Endothelial cell of umbilical vein (primary cell): ENCODE measurements at regions not wholly inside any gene's neighbourhood (a gene's known extent, or its start where the extent isn't known, plus 50 kb on each side); places are given as distances from the start of the nearest gene placed in this dataset.

Source experiments
- BruUV-seq: library from RNA; stranded (reverse); fragments of 400-500 nt; replicated peaks from 2 replicates; lab custom pipeline; 2021; lab: Mats Ljungman, UMichigan
- CTCF ChIA-PET: fragments of 300-600, 350-600 bp; sonication (Branson Sonifier 250); formaldehyde crosslinking; loops from one replicate; lab custom pipeline; 2021; ENCODE audit warnings: antibody characterized with exemption, inconsistent platforms; lab: Charles Lee
- POLR2A ChIA-PET: fragments of 300-600, 350-600 bp; sonication (Branson Sonifier 250); formaldehyde crosslinking; loops from one replicate; lab custom pipeline; 2021; ENCODE audit warnings: antibody characterized with exemption, inconsistent platforms; lab: Charles Lee
- DNase-seq: peaks from one replicate; pipeline ENCODE4 v3.0.0-alpha.2; 2011; ENCODE audit warnings: low read depth, low spot score
- FAIRE-seq: peaks from 2 replicates; lab custom pipeline; 2011; peaks lifted over from hg19 to GRCh38; lab: Jason Lieb, UNC
- H2AFZ ChIP-seq: 2 replicates; pipeline ENCODE4 v1.6.0; 2012; ENCODE audit warnings: low read depth, low read length, control low read depth, inconsistent platforms
- H3K27ac ChIP-seq: 2 replicates; pipeline ENCODE4 v1.5.1; 2011; ENCODE audit warnings: low read depth, mild to moderate bottlenecking, control low read depth, low read length, moderate library complexity; ENCODE audit not compliant: insufficient read depth
- H3K27me3 ChIP-seq, 2 experiments: 2 replicates each; pipeline versions ENCODE4 v1.6.0 to v1.6.1; 2011; ENCODE audit warnings: low read length in 2 of 2, mixed read lengths in 1 of 2; ENCODE audit not compliant: control insufficient read depth in 2 of 2, insufficient read depth in 2 of 2
- H3K36me3 ChIP-seq, 2 experiments: 2 replicates in 1 of 2; 3 replicates in 1 of 2; pipeline ENCODE4 v1.5.1; 2011; ENCODE audit warnings: low read length in 2 of 2, mild to moderate bottlenecking in 1 of 2, moderate library complexity in 1 of 2; ENCODE audit not compliant: control insufficient read depth in 2 of 2, insufficient read depth in 2 of 2; ENCODE audit errors: extremely low read depth in 1 of 2
- H3K4me1 ChIP-seq: 3 replicates; pipeline ENCODE4 v1.5.1; 2011; ENCODE audit warnings: mild to moderate bottlenecking, low read length; ENCODE audit not compliant: control insufficient read depth, insufficient read depth; ENCODE audit errors: extremely low read depth
- H3K4me2 ChIP-seq: 2 replicates; pipeline ENCODE4 v1.6.1; 2011; ENCODE audit warnings: low read length, control low read depth, mixed read lengths; ENCODE audit not compliant: insufficient read depth
- H3K4me3 ChIP-seq, 3 experiments: fragments of 200-600 bp in 1 of 3; sonication (generic), shearing (Covaris generic) in 1 of 3; replicated peaks in 1 of 3; 2 replicates each; pipeline ENCODE4 v1.5.1; 2011 to 2016; ENCODE audit warnings: control low read depth in 3 of 3, low read length in 3 of 3, mild to moderate bottlenecking in 2 of 3, inconsistent platforms in 1 of 3, low read depth in 1 of 3, moderate library complexity in 1 of 3; ENCODE audit not compliant: insufficient read depth in 1 of 3
- H3K79me2 ChIP-seq: 2 replicates; pipeline ENCODE4 v1.6.0; 2012; ENCODE audit warnings: low read length, inconsistent platforms; ENCODE audit not compliant: control insufficient read depth, insufficient read depth
- H3K9ac ChIP-seq: replicated peaks from 2 replicates; pipeline ENCODE3; 2011; ENCODE audit warnings: low read length, control low read depth; ENCODE audit not compliant: insufficient read depth; ENCODE audit errors: extremely low read depth
- H3K9me1 ChIP-seq: replicated peaks from 3 replicates; pipeline ENCODE4 v1.6.0; 2011; ENCODE audit warnings: mild to moderate bottlenecking, low read length; ENCODE audit not compliant: control insufficient read depth, insufficient read depth; ENCODE audit errors: extremely low read depth
- H3K9me3 ChIP-seq: replicated peaks from 2 replicates; pipeline ENCODE4 v1.5.1; 2012; ENCODE audit warnings: low read length, inconsistent platforms; ENCODE audit not compliant: control insufficient read depth, insufficient read depth
- H4K20me1 ChIP-seq: replicated peaks from 2 replicates; pipeline ENCODE3; 2011; ENCODE audit warnings: mild to moderate bottlenecking, low read length; ENCODE audit not compliant: control insufficient read depth, insufficient read depth; ENCODE audit errors: extremely low read depth
- GATA2 ChIP-seq: IDR thresholded peaks from 2 replicates; pipeline ENCODE4 v1.7.0; 2011; ENCODE audit warnings: low read depth, mild to moderate bottlenecking, moderate library complexity, mixed read lengths, low read length; ENCODE audit not compliant: insufficient read length, insufficient read depth
- POLR2A ChIP-seq: IDR thresholded peaks from 2 replicates; pipeline ENCODE4 v1.6.1; 2012; ENCODE audit warnings: low read depth, mild to moderate bottlenecking, control low read depth, low read length
- dilution Hi-C: fragments of 300-500 bp; cut with MboI; formaldehyde crosslinking; loops from one replicate; pipeline ENCODE4 v1.15.0; 2019; ENCODE audit warnings: low sequenced_read_pairs; ENCODE audit not compliant: extremely low pct_ligation_motif_present
- intact Hi-C: fragments of 100-400 bp; cut with micrococcal nuclease; formaldehyde crosslinking; loops from one replicate; pipeline ENCODE4 v1.10.0; 2022
- TF ChIP-seq, protein P1 (sequence below), 2 donors: IDR thresholded peaks; 1 replicate in 1 of 2; 2 replicates in 1 of 2; pipeline ENCODE4 v1.5.1; 2011; ENCODE audit warnings: low read length in 2 of 2, mild to moderate bottlenecking in 2 of 2, moderate library complexity in 2 of 2, control low read depth in 1 of 2, inconsistent platforms in 1 of 2, low read depth in 1 of 2; ENCODE audit not compliant: insufficient read depth in 1 of 2; ENCODE audit errors: extremely low read depth in 1 of 2

DNA sequence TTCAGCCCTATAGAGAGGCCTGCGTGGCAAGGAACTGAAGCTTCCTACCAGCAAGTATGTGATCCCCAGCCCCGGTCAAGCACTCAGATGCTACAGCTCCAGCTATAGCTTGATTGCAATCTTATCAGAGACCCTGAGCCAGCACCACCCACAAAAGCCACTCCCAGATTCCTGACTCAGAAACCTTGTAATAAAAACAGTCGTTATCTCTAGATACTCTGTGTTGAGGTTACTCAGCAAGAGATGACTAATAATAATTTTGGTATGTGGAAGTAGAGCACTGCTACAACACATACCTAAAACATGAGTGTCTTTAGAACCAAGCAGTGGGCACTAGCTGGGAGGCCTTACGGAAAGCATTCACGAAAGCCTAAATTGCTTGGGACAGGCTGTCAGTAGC is 216.9 kb downstream of the UXS1 start:
- no peak for FAIRE-seq
- intact Hi-C loops = no loop called here

DNA sequence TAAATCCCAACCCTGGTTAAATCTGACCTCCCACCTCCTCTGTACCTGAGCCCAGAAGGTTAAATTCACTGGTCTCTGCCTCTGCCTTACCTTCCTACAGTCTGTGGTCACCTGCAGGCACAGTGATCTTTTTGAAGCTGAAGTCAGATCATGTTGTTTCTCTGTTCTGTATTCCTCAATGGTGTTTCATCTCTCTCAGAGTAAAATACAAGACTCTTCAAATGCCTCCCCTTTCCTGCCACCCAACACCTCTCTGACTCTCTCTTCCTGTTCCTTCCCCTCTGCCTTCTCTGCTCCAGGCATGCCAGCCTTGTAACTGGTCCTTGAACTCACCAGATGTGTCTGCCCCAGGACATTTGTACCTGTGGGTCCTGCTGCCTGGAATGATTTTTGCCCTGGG is 219.3 kb downstream of the UXS1 start:
- Histone ChIP-seq H3K36me3 (no peaks in the 10 kb centered on the region), H3K4me2 (no peak overlapping the region), H3K9ac (no peak overlapping the region), H3K27me3 (no peaks in the 10 kb centered on the region), H3K4me1 (no peaks in the 10 kb centered on the region), H4K20me1 (no peaks in the 10 kb centered on the region), H3K9me3 (peaks cover 3% of the 10 kb centered on the region), H2AFZ (no peak overlapping the region), H3K79me2 (no peaks in the 10 kb centered on the region), H3K9me1 (no peaks in the 10 kb centered on the region), H3K27ac (no peak overlapping the region), H3K4me3 (no peak overlapping the region)
- DNase-seq (no peak), FAIRE-seq (no peak)
- intact Hi-C loops = no loop called here
- POLR2A ChIA-PET = no interaction called here
- TF ChIP-seq, protein P1, sequence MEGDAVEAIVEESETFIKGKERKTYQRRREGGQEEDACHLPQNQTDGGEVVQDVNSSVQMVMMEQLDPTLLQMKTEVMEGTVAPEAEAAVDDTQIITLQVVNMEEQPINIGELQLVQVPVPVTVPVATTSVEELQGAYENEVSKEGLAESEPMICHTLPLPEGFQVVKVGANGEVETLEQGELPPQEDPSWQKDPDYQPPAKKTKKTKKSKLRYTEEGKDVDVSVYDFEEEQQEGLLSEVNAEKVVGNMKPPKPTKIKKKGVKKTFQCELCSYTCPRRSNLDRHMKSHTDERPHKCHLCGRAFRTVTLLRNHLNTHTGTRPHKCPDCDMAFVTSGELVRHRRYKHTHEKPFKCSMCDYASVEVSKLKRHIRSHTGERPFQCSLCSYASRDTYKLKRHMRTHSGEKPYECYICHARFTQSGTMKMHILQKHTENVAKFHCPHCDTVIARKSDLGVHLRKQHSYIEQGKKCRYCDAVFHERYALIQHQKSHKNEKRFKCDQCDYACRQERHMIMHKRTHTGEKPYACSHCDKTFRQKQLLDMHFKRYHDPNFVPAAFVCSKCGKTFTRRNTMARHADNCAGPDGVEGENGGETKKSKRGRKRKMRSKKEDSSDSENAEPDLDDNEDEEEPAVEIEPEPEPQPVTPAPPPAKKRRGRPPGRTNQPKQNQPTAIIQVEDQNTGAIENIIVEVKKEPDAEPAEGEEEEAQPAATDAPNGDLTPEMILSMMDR (IDR thresholded peaks at IDR 0.05; ENCODE audit: extremely low read depth in 1 of 2, insufficient read depth in 1 of 2, low read depth in 1 of 2, low read length in 2 of 2) = no peak
- dilution Hi-C loops = no loop called here
- CTCF ChIA-PET = no interaction called here
- no TSS peak for BruUV-seq

More for the DNA sequence above, 216.9 kb downstream of the UXS1 start:
- POLR2A ChIA-PET = no interaction called here
- CTCF ChIA-PET = no interaction called here
- Histone ChIP-seq H3K9me3 (peaks cover 3% of the 10 kb centered on the region), H3K4me3 (no peak overlapping the region), H2AFZ (no peak overlapping the region), H3K79me2 (no peaks in the 10 kb centered on the region), H3K9ac (no peak overlapping the region), H3K27ac (no peak overlapping the region), H4K20me1 (no peaks in the 10 kb centered on the region), H3K4me1 (no peaks in the 10 kb centered on the region), H3K36me3 (no peaks in the 10 kb centered on the region), H3K4me2 (no peak overlapping the region), H3K27me3 (no peaks in the 10 kb centered on the region), H3K9me1 (no peaks in the 10 kb centered on the region)
- dilution Hi-C loops = no loop called here
- TF ChIP-seq POLR2A = no peak
- peak; percentile 52 for TF ChIP-seq GATA2
- BruUV-seq = no TSS peak
- DNase-seq = no peak
